HepG2 (cell line): ENCODE measurements at regions not wholly inside any gene's neighbourhood (a gene's known extent, or its start where the extent isn't known, plus 50 kb on each side); places are given as distances from the start of the nearest gene placed in this dataset.

Source experiments
- EP300 ChIP-seq, 3 experiments: sonication (generic) in 1 of 3; formaldehyde crosslinking in 1 of 3; IDR thresholded peaks; 2 replicates each; pipeline versions ENCODE4 v1.5.1 to v1.6.1; 2011 to 2020; ENCODE audit warnings: low read depth in 2 of 3, low read length in 2 of 3, borderline replicate concordance in 1 of 3, improper control_type of control experiment in 1 of 3, mild to moderate bottlenecking in 1 of 3, missing genetic modification reagents in 1 of 3, moderate library complexity in 1 of 3
- MAZ ChIP-seq, 2 experiments: sonication (generic) in 1 of 2; formaldehyde crosslinking in 1 of 2; IDR thresholded peaks; 2 replicates each; pipeline versions ENCODE4 v1.5.0 to v1.6.1; 2012 to 2020; ENCODE audit warnings: low read depth in 2 of 2, mild to moderate bottlenecking in 2 of 2, borderline replicate concordance in 1 of 2, improper control_type of control experiment in 1 of 2, low read length in 1 of 2, missing genetic modification reagents in 1 of 2, moderate library complexity in 1 of 2
- RAD21 ChIP-seq: fragments of 450-650 bp; formaldehyde crosslinking; IDR thresholded peaks from 2 replicates; pipeline ENCODE4 v1.5.0; 2020; ENCODE audit warnings: mild to moderate bottlenecking

DNA sequence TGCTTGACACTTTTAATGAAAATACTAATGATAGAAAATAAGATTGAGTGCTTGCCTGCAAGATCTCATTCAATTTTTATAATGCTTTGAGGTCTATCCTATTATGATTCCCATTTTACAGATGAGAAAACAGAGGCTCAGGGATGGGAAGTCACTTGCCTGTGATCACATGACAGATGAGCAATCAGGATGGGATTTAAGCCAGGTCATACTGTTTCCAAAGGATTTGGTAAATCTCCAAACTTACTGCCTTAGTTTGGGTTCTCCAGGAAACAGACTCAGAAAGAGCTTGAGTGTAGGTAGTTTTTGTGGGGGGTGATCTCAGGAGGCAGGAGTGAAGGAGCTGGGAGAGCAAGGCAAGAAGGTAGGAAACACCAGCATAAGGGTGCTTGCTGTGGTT lies 456.3 kb downstream of the MAFB start:
- no peak for TF ChIP-seq RAD21 (CRISPR knock-in tag)
- no peak for TF ChIP-seq MAZ (IDR thresholded peaks at IDR 0.05; ENCODE audit: borderline replicate concordance, low read depth, low read length)
- TF ChIP-seq MAZ (CRISPR knock-in tag; IDR thresholded peaks at IDR 0.05; ENCODE audit: low read depth): no peak
- TF ChIP-seq EP300 (IDR thresholded peaks at IDR 0.05; ENCODE audit: low read depth in 2 of 2, low read length in 2 of 2): no peak
- TF ChIP-seq EP300 (CRISPR knock-in tag; IDR thresholded peaks at IDR 0.05; ENCODE audit: borderline replicate concordance): no peak
